B cell (primary cell): ENCODE measurements at regions not wholly inside any gene's neighbourhood (a gene's known extent, or its start where the extent isn't known, plus 50 kb on each side); places are given as distances from the start of the nearest gene placed in this dataset.

Experiments used
- ATAC-seq: fragments of 200-7000 bp; cut with Tn5 transposase; one replicate; pipeline ENCODE4 v1.10.0; 2021; ENCODE audit warnings: low read depth, mild to moderate bottlenecking, moderate number of reproducible peaks, moderate library complexity
- CTCF ChIA-PET: fragments of 350-600 bp; sonication (Branson Sonifier 250); formaldehyde crosslinking; loops from one replicate; lab custom pipeline; 2021; ENCODE audit warnings: antibody characterized with exemption, inconsistent platforms; lab: Charles Lee
- POLR2A ChIA-PET: fragments of 350-600 bp; sonication (Branson Sonifier 250); formaldehyde crosslinking; loops from one replicate; lab custom pipeline; 2021; ENCODE audit warnings: antibody characterized with exemption; lab: Charles Lee
- DNase-seq: peaks from one replicate; pipeline ENCODE4 v3.0.0; 2013
- H2AFZ ChIP-seq: 2 replicates; pipeline ENCODE4 v1.6.1; 2012; ENCODE audit warnings: mild to moderate bottlenecking, low read depth, low read length; ENCODE audit not compliant: insufficient read depth, poor library complexity, severe bottlenecking
- H3K27ac ChIP-seq, 2 donors: 1 replicate in 1 of 2; 2 replicates in 1 of 2; pipeline ENCODE4 v1.5.1; 2012 to 2013; ENCODE audit warnings: low read length in 2 of 2, mild to moderate bottlenecking in 2 of 2, moderate library complexity in 1 of 2
- H3K27me3 ChIP-seq, 4 experiments: fragments of 200-600 bp in 1 of 4; sonication (generic) in 1 of 4; replicated peaks in 1 of 4; 1 replicate in 2 of 4; 2 replicates in 2 of 4; pipeline versions ENCODE4 v1.6.1 to v1.7.0; 2013 to 2016; ENCODE audit warnings: low read length in 3 of 4, mild to moderate bottlenecking in 2 of 4, mixed read lengths in 1 of 4, moderate library complexity in 1 of 4; ENCODE audit not compliant: insufficient read depth in 4 of 4, control insufficient read depth in 3 of 4; ENCODE audit errors: control extremely low read depth in 1 of 4
- H3K36me3 ChIP-seq, 2 experiments: replicated peaks in 1 of 2; 1 replicate in 1 of 2; 2 replicates in 1 of 2; pipeline versions ENCODE4 v1.6.1 to v1.7.1; 2013; ENCODE audit warnings: low read length in 1 of 2; ENCODE audit not compliant: insufficient read depth in 2 of 2, control insufficient read depth in 1 of 2; ENCODE audit errors: control extremely low read depth in 1 of 2, extremely low read depth in 1 of 2
- H3K4me1 ChIP-seq, 2 donors: fragments of 200-600 bp in 1 of 2; sonication (generic) in 1 of 2; 1 replicate in 1 of 2; 2 replicates in 1 of 2; pipeline versions ENCODE4 v1.5.1 to v1.6.1; 2013 to 2017; ENCODE audit warnings: low read length in 2 of 2; ENCODE audit not compliant: control insufficient read depth in 2 of 2, insufficient read depth in 2 of 2
- H3K4me2 ChIP-seq: replicated peaks from 2 replicates; pipeline ENCODE3; 2012; ENCODE audit warnings: mild to moderate bottlenecking, low read depth, low read length; ENCODE audit not compliant: poor library complexity, severe bottlenecking
- H3K4me3 ChIP-seq, 5 experiments: fragments of 200-600 bp in 1 of 5; sonication (generic) in 1 of 5; 1 replicate in 3 of 5; 2 replicates in 2 of 5; pipeline versions ENCODE4 v1.5.1 to v1.7.0; 2011 to 2016; ENCODE audit warnings: low read length in 4 of 5, mild to moderate bottlenecking in 4 of 5, low read depth in 2 of 5, control low read depth in 1 of 5, moderate library complexity in 1 of 5; ENCODE audit not compliant: insufficient read depth in 1 of 5; ENCODE audit errors: control extremely low read depth in 1 of 5, extremely low read depth in 1 of 5
- H3K79me2 ChIP-seq: fragments of 200-600 bp; sonication (generic); one replicate; pipeline ENCODE4 v1.6.0; 2016; ENCODE audit warnings: low read length; ENCODE audit not compliant: control insufficient read depth, insufficient read depth
- H3K9ac ChIP-seq: fragments of 200-600 bp; sonication (generic); 2 replicates; pipeline ENCODE4 v1.6.1; 2017; ENCODE audit warnings: mild to moderate bottlenecking, low read length, moderate library complexity
- H3K9me3 ChIP-seq, 3 donors: one replicate each; pipeline versions ENCODE4 v1.6.1 to v1.7.1; 2013; ENCODE audit warnings: low read length in 2 of 3; ENCODE audit not compliant: control insufficient read depth in 2 of 3, insufficient read depth in 1 of 3; ENCODE audit errors: control extremely low read depth in 1 of 3
- H4K20me1 ChIP-seq: 2 replicates; pipeline ENCODE4 v1.6.0; 2012; ENCODE audit warnings: mild to moderate bottlenecking, low read length; ENCODE audit not compliant: insufficient read depth, control insufficient read depth, poor library complexity, severe bottlenecking
- H3K27ac Mint-ChIP-seq: one replicate; pipeline ENCODE4 v1.8.0; 2021; ENCODE audit warnings: mixed read lengths
- H3K27me3 Mint-ChIP-seq: one replicate; pipeline ENCODE4 v1.8.0; 2021; ENCODE audit warnings: mixed read lengths
- H3K4me1 Mint-ChIP-seq: one replicate; pipeline ENCODE4 v1.8.0; 2021; ENCODE audit warnings: mixed read lengths
- H3K4me3 Mint-ChIP-seq: one replicate; pipeline ENCODE4 v1.8.0; 2021; ENCODE audit warnings: mixed read lengths
- H3K9me3 Mint-ChIP-seq: one replicate; pipeline ENCODE4 v1.8.0; 2022; ENCODE audit warnings: mixed read lengths; ENCODE audit not compliant: insufficient read depth
- EZH2 ChIP-seq: IDR thresholded peaks from 2 replicates; pipeline ENCODE4 v1.6.1; 2012; ENCODE audit warnings: borderline replicate concordance, low read depth, mild to moderate bottlenecking, moderate library complexity, low read length; ENCODE audit not compliant: insufficient read depth, poor library complexity, severe bottlenecking
- WGBS: methylation state at CpG from one replicate; pipeline ENCODE4 v1.1.5; 2013; ENCODE audit warnings: missing lambda C conversion rate; ENCODE audit not compliant: insufficient coverage; 5-methylcytosine and 5-hydroxymethylcytosine counted together
- intact Hi-C: fragments of 100-400 bp; cut with micrococcal nuclease; formaldehyde crosslinking; loops from one replicate; pipeline ENCODE4 v1.10.0; 2022
- TF ChIP-seq, protein P1 (sequence below): fragments of 200-600 bp; IDR thresholded peaks from one replicate; pipeline ENCODE4 v1.8.0; 2022; ENCODE audit warnings: antibody characterized with exemption, mild to moderate bottlenecking

DNA sequence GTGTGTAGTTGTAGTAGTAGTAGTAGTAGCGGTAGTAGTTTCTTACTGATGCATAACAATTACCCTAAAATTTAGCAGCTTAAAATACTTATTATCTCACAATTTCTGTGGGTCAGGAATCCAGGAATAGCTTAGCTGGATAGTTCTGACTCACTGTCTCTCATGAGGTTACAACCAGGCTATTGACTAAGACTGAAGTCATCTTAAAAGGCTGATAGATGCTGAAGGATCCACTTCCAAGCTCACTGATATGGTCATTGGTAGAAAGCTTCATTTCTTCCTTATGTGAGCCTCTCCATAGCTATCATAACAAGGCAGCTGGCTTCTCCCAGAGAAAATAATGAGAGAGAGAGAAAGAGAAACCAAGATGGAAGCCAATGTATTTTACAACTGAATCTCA is 147.5 kb upstream of the FBXL17 start:
- ATAC-seq = no peak

DNA sequence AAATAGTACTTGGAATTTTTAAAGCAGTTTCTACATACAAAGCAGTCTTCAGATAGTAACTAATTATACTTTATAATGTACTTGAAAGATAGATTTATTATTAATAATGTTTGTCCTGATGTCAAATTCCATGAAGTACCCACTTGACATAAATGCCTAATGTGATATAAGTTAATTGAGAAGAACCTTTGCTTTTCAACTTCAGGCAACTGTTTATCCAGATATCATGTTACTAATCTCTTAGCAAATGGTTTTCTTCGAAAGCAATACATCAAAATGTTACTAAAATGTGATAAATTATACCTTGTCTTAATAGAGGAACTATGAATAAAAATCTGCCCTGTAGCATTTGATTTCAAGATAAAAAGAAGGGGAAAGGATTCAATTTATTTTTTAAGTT is 146.8 kb upstream of the FBXL17 start:
- Histone ChIP-seq H3K27ac (no peak overlapping the region), H3K36me3 (no peaks in the 10 kb centered on the region), H3K4me1 (peaks cover 0 to 2% of the 10 kb centered on the region in 2 donors), H3K4me3 (no peak overlapping the region), H3K27me3 (no peaks in the 10 kb centered on the region), H2AFZ (no peak overlapping the region), H4K20me1 (no peaks in the 10 kb centered on the region), H3K9ac (no peak overlapping the region), H3K4me2 (no peak overlapping the region), H3K9me3 (peaks cover 1 to 3% (median 3%) of the 10 kb centered on the region in 3 donors), H3K79me2 (no peaks in the 10 kb centered on the region)
- intact Hi-C loops = no loop called here
- TF ChIP-seq, protein P1, sequence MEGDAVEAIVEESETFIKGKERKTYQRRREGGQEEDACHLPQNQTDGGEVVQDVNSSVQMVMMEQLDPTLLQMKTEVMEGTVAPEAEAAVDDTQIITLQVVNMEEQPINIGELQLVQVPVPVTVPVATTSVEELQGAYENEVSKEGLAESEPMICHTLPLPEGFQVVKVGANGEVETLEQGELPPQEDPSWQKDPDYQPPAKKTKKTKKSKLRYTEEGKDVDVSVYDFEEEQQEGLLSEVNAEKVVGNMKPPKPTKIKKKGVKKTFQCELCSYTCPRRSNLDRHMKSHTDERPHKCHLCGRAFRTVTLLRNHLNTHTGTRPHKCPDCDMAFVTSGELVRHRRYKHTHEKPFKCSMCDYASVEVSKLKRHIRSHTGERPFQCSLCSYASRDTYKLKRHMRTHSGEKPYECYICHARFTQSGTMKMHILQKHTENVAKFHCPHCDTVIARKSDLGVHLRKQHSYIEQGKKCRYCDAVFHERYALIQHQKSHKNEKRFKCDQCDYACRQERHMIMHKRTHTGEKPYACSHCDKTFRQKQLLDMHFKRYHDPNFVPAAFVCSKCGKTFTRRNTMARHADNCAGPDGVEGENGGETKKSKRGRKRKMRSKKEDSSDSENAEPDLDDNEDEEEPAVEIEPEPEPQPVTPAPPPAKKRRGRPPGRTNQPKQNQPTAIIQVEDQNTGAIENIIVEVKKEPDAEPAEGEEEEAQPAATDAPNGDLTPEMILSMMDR = no peak
- TF ChIP-seq EZH2 = no peak
- Mint-ChIP-seq H3K9me3 (peaks cover 8% of the 10 kb centered on the region), H3K27me3 (peaks cover 3% of the 10 kb centered on the region), H3K27ac (no peak overlapping the region), H3K4me3 (no peak overlapping the region), H3K4me1 (peaks cover 12% of the 10 kb centered on the region)
- ChIA-PET CTCF (no interaction called here), POLR2A (no interaction called here)
- DNase-seq = no peak
- WGBS = no CpG with 5 or more reads among the region's 1 CpG
- no peak for ATAC-seq

More for the DNA sequence above, 147.5 kb upstream of the FBXL17 start:
- Mint-ChIP-seq H3K9me3 (peaks cover 8% of the 10 kb centered on the region), H3K27ac (no peak overlapping the region), H3K27me3 (peaks cover 10% of the 10 kb centered on the region), H3K4me3 (no peak overlapping the region), H3K4me1 (peaks cover 4% of the 10 kb centered on the region)
- no peak overlapping the region for H3K9ac ChIP-seq
- POLR2A ChIA-PET = no interaction called here
- no peak overlapping the region for H2AFZ ChIP-seq
- no peak overlapping the region for H3K4me3 ChIP-seq
- CTCF ChIA-PET = no interaction called here
- TF ChIP-seq, protein P1 = no peak
- TF ChIP-seq EZH2 = no peak
- no peaks in the 10 kb centered on the region for H3K79me2 ChIP-seq
- no CpG with 5 or more reads among the region's 1 CpG for WGBS
- no peaks in the 10 kb centered on the region for H3K36me3 ChIP-seq
- DNase-seq = no peak
- no peak overlapping the region for H3K4me2 ChIP-seq
- H3K27ac ChIP-seq = no peak overlapping the region
- intact Hi-C loops = no loop called here
- H4K20me1 ChIP-seq = no peaks in the 10 kb centered on the region
- peaks cover 1 to 3% (median 3%) of the 10 kb centered on the region in 3 donors for H3K9me3 ChIP-seq
- no peaks in the 10 kb centered on the region for H3K4me1 ChIP-seq
- no peaks in the 10 kb centered on the region for H3K27me3 ChIP-seq
